Endothelial cell of umbilical vein (primary cell): ENCODE measurements at regions not wholly inside any gene's neighbourhood (a gene's known extent, or its start where the extent isn't known, plus 50 kb on each side); places are given as distances from the start of the nearest gene placed in this dataset.
A peak's percentile ranks its signal among the peaks of the same experiment; 100 is the strongest.

Experiments used
- BruUV-seq: library from RNA; stranded (reverse); fragments of 400-500 nt; replicated peaks from 2 replicates; lab custom pipeline; 2021; lab: Mats Ljungman, UMichigan
- CTCF ChIA-PET: fragments of 300-600, 350-600 bp; sonication (Branson Sonifier 250); formaldehyde crosslinking; loops from one replicate; lab custom pipeline; 2021; ENCODE audit warnings: antibody characterized with exemption, inconsistent platforms; lab: Charles Lee
- POLR2A ChIA-PET: fragments of 300-600, 350-600 bp; sonication (Branson Sonifier 250); formaldehyde crosslinking; loops from one replicate; lab custom pipeline; 2021; ENCODE audit warnings: antibody characterized with exemption, inconsistent platforms; lab: Charles Lee
- DNase-seq: peaks from one replicate; pipeline ENCODE4 v3.0.0-alpha.2; 2011; ENCODE audit warnings: low read depth, low spot score
- FAIRE-seq: peaks from 2 replicates; lab custom pipeline; 2011; peaks lifted over from hg19 to GRCh38; lab: Jason Lieb, UNC
- H2AFZ ChIP-seq: 2 replicates; pipeline ENCODE4 v1.6.0; 2012; ENCODE audit warnings: low read depth, low read length, control low read depth, inconsistent platforms
- H3K27ac ChIP-seq: 2 replicates; pipeline ENCODE4 v1.5.1; 2011; ENCODE audit warnings: low read depth, mild to moderate bottlenecking, control low read depth, low read length, moderate library complexity; ENCODE audit not compliant: insufficient read depth
- H3K27me3 ChIP-seq, 2 experiments: 2 replicates each; pipeline versions ENCODE4 v1.6.0 to v1.6.1; 2011; ENCODE audit warnings: low read length in 2 of 2, mixed read lengths in 1 of 2; ENCODE audit not compliant: control insufficient read depth in 2 of 2, insufficient read depth in 2 of 2
- H3K36me3 ChIP-seq, 2 experiments: 2 replicates in 1 of 2; 3 replicates in 1 of 2; pipeline ENCODE4 v1.5.1; 2011; ENCODE audit warnings: low read length in 2 of 2, mild to moderate bottlenecking in 1 of 2, moderate library complexity in 1 of 2; ENCODE audit not compliant: control insufficient read depth in 2 of 2, insufficient read depth in 2 of 2; ENCODE audit errors: extremely low read depth in 1 of 2
- H3K4me1 ChIP-seq: 3 replicates; pipeline ENCODE4 v1.5.1; 2011; ENCODE audit warnings: mild to moderate bottlenecking, low read length; ENCODE audit not compliant: control insufficient read depth, insufficient read depth; ENCODE audit errors: extremely low read depth
- H3K4me2 ChIP-seq: 2 replicates; pipeline ENCODE4 v1.6.1; 2011; ENCODE audit warnings: low read length, control low read depth, mixed read lengths; ENCODE audit not compliant: insufficient read depth
- H3K4me3 ChIP-seq, 3 experiments: fragments of 200-600 bp in 1 of 3; sonication (generic), shearing (Covaris generic) in 1 of 3; replicated peaks in 1 of 3; 2 replicates each; pipeline ENCODE4 v1.5.1; 2011 to 2016; ENCODE audit warnings: control low read depth in 3 of 3, low read length in 3 of 3, mild to moderate bottlenecking in 2 of 3, inconsistent platforms in 1 of 3, low read depth in 1 of 3, moderate library complexity in 1 of 3; ENCODE audit not compliant: insufficient read depth in 1 of 3
- H3K79me2 ChIP-seq: 2 replicates; pipeline ENCODE4 v1.6.0; 2012; ENCODE audit warnings: low read length, inconsistent platforms; ENCODE audit not compliant: control insufficient read depth, insufficient read depth
- H3K9ac ChIP-seq: replicated peaks from 2 replicates; pipeline ENCODE3; 2011; ENCODE audit warnings: low read length, control low read depth; ENCODE audit not compliant: insufficient read depth; ENCODE audit errors: extremely low read depth
- H3K9me1 ChIP-seq: replicated peaks from 3 replicates; pipeline ENCODE4 v1.6.0; 2011; ENCODE audit warnings: mild to moderate bottlenecking, low read length; ENCODE audit not compliant: control insufficient read depth, insufficient read depth; ENCODE audit errors: extremely low read depth
- H3K9me3 ChIP-seq: replicated peaks from 2 replicates; pipeline ENCODE4 v1.5.1; 2012; ENCODE audit warnings: low read length, inconsistent platforms; ENCODE audit not compliant: control insufficient read depth, insufficient read depth
- H4K20me1 ChIP-seq: replicated peaks from 2 replicates; pipeline ENCODE3; 2011; ENCODE audit warnings: mild to moderate bottlenecking, low read length; ENCODE audit not compliant: control insufficient read depth, insufficient read depth; ENCODE audit errors: extremely low read depth
- CTCF ChIP-seq, 2 donors: IDR thresholded peaks; 1 replicate in 1 of 2; 2 replicates in 1 of 2; pipeline ENCODE4 v1.5.1; 2011; ENCODE audit warnings: low read length in 2 of 2, mild to moderate bottlenecking in 2 of 2, moderate library complexity in 2 of 2, control low read depth in 1 of 2, inconsistent platforms in 1 of 2, low read depth in 1 of 2; ENCODE audit not compliant: insufficient read depth in 1 of 2; ENCODE audit errors: extremely low read depth in 1 of 2
- EZH2 ChIP-seq: IDR thresholded peaks from 2 replicates; pipeline ENCODE4 v1.6.1; 2012; ENCODE audit warnings: borderline replicate concordance, low read depth, mild to moderate bottlenecking, moderate library complexity, low read length, inconsistent platforms; ENCODE audit not compliant: severe bottlenecking
- FOS ChIP-seq: IDR thresholded peaks from 2 replicates; pipeline ENCODE4 v1.6.1; 2011; ENCODE audit warnings: mild to moderate bottlenecking, low read length, moderate library complexity, borderline replicate concordance; ENCODE audit not compliant: insufficient read depth
- GATA2 ChIP-seq: IDR thresholded peaks from 2 replicates; pipeline ENCODE4 v1.7.0; 2011; ENCODE audit warnings: low read depth, mild to moderate bottlenecking, moderate library complexity, mixed read lengths, low read length; ENCODE audit not compliant: insufficient read length, insufficient read depth
- JUN ChIP-seq: IDR thresholded peaks from 2 replicates; pipeline ENCODE4 v1.6.1; 2011; ENCODE audit warnings: borderline replicate concordance, low read depth; ENCODE audit not compliant: insufficient read length, insufficient read depth
- MAX ChIP-seq: IDR thresholded peaks from 2 replicates; pipeline ENCODE4 v1.6.1; 2011; ENCODE audit not compliant: insufficient read depth, insufficient read length
- MYC ChIP-seq: IDR thresholded peaks from one replicate; pipeline ENCODE4 v1.6.1; 2011; ENCODE audit warnings: mild to moderate bottlenecking, low read depth, low read length
- POLR2A ChIP-seq: IDR thresholded peaks from 2 replicates; pipeline ENCODE4 v1.6.1; 2012; ENCODE audit warnings: low read depth, mild to moderate bottlenecking, control low read depth, low read length
- POLR2AphosphoS5 ChIP-seq: IDR thresholded peaks from 2 replicates; pipeline ENCODE4 v1.6.1; 2012; ENCODE audit warnings: low read depth, mild to moderate bottlenecking, control low read depth, low read length, moderate library complexity; ENCODE audit not compliant: insufficient read depth
- dilution Hi-C: fragments of 300-500 bp; cut with MboI; formaldehyde crosslinking; loops from one replicate; pipeline ENCODE4 v1.15.0; 2019; ENCODE audit warnings: low sequenced_read_pairs; ENCODE audit not compliant: extremely low pct_ligation_motif_present
- intact Hi-C: fragments of 100-400 bp; cut with micrococcal nuclease; formaldehyde crosslinking; loops from one replicate; pipeline ENCODE4 v1.10.0; 2022

- Histone ChIP-seq H3K9ac (no peak overlapping the region), H3K27ac (no peak overlapping the region), H3K79me2 (no peaks in the 10 kb centered on the region), H3K4me1 (no peaks in the 10 kb centered on the region), H3K27me3 (no peaks in the 10 kb centered on the region), H2AFZ (no peak overlapping the region), H3K36me3 (no peaks in the 10 kb centered on the region), H3K9me1 (no peaks in the 10 kb centered on the region), H3K4me3 (no peak overlapping the region), H3K9me3 (no peaks in the 10 kb centered on the region), H3K4me2 (no peak overlapping the region), H4K20me1 (no peaks in the 10 kb centered on the region)
- ChIA-PET POLR2A (no interaction called here), CTCF (interaction anchor here (0.6 to 4.6 kb wide), 9 partner anchors 9 to 1571 kb away, joined by 3 to 44 read pairs (median 5); no protein-coding TSS in a partner anchor)
- dilution Hi-C loops = no loop called here
- BruUV-seq = no TSS peak
- intact Hi-C loops = loop anchor here (1.0 to 10.0 kb wide), 4 partner anchors 130 to 1002 kb away; no protein-coding TSS in a partner anchor
- FAIRE-seq = peak; percentile 87
- peak; percentile 62 for DNase-seq
- TF ChIP-seq CTCF (IDR thresholded peaks at IDR 0.05; ENCODE audit: extremely low read depth in 1 of 2, insufficient read depth in 1 of 2, low read depth in 1 of 2, low read length in 2 of 2) (peak; percentile 81 to 83), POLR2AphosphoS5 (no peak)
Observed at GRCh38 chr1:176374967-176375569, 87.9 kb upstream of the PAPPA2 start.

- no peak for FAIRE-seq
- CTCF ChIA-PET = interaction anchor here (1.2 kb wide), 1 partner anchor 11 kb away, joined by 7 read pairs; no protein-coding TSS in a partner anchor
Observed at GRCh38 chr1:176364236-176364905, 98.6 kb upstream of the PAPPA2 start.

More at GRCh38 chr1:176364236-176364905, 98.6 kb upstream of the PAPPA2 start:
- Histone ChIP-seq H3K27ac (no peak overlapping the region), H3K4me1 (no peaks in the 10 kb centered on the region), H2AFZ (no peak overlapping the region), H3K27me3 (no peaks in the 10 kb centered on the region), H3K36me3 (no peaks in the 10 kb centered on the region), H3K4me2 (no peak overlapping the region), H3K9me1 (no peaks in the 10 kb centered on the region), H4K20me1 (no peaks in the 10 kb centered on the region), H3K4me3 (no peak overlapping the region), H3K79me2 (no peaks in the 10 kb centered on the region), H3K9ac (no peak overlapping the region), H3K9me3 (no peaks in the 10 kb centered on the region)
- intact Hi-C loops (no loop called here), dilution Hi-C loops (no loop called here)
- TF ChIP-seq EZH2 (no peak), POLR2A (no peak), FOS (no peak), JUN (no peak), MYC (no peak), POLR2AphosphoS5 (no peak), MAX (no peak), GATA2 (no peak), CTCF (IDR thresholded peaks at IDR 0.05; ENCODE audit: extremely low read depth in 1 of 2, insufficient read depth in 1 of 2, low read depth in 1 of 2, low read length in 2 of 2) (no peak)
- no TSS peak for BruUV-seq
- DNase-seq = no peak
- POLR2A ChIA-PET = no interaction called here
